Hindlimb muscle (tissue), 1 donor: ENCODE measurements at regions not wholly inside any gene's neighbourhood (a gene's known extent, or its start where the extent isn't known, plus 50 kb on each side); places are given as distances from the start of the nearest gene placed in this dataset.
"Not testable (repeated sequence)": the region's sequence is repeated elsewhere in the genome, so short reads cannot be mapped to it uniquely, and the experiment has no call there.

Source experiments
- DNase-seq: peaks from one replicate; pipeline ENCODE4 v3.0.0-alpha.2; 2013

DNA sequence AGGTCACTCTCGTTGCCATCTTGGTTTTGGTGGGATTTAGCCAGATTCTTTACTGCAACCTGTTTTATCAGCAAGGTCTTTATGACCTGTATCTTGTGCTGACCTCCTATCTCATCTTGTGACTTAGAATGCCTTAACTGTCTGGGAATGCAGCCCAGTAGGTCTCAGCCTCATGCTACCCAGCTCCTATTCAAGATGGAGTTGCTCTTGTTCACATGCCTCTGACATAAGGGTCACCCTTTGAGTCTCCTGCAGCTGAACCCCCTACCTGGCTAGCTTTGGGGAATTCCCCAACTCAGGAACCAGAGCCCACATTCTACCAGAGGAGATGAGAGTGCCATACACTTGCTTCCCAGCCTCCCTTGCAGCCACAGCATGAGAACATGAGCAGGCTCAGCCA lies 123.0 kb upstream of the ARHGEF3 start:
- DNase-seq: not testable (repeated sequence)

DNA sequence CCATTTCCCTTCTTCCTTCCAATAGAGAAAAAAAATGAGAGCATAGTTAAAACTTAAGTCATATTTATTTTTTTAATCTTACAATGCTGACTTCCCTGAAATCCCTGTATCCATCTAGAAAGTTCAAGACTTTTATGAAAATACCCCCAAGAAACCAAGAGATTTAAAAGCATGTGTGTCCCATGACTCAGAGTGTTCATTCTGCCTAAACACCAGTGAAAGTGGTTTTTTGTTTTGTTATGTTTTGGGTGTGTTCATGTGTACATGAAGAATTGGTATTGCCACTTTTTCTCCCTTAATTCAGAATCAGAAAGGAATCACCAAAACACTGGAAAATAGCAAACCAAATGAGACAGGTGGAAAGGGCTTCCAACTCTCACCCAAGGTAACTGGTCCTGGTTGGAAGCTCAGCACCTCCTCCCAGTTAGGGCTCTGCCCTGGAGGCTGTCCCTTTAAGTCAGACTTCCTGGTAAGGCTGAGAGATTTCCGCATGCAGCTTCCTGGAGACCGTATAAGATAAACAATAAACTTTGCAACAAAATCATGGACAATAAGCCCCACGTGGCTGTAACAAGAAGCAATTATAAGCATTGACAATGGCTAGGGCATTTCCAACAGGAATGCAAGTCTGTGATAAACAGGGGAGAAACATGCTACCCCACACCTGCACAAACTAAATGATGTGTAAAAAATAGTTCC lies 121.9 kb upstream of the ARHGEF3 start:
- DNase-seq: peak; percentile 72

DNA sequence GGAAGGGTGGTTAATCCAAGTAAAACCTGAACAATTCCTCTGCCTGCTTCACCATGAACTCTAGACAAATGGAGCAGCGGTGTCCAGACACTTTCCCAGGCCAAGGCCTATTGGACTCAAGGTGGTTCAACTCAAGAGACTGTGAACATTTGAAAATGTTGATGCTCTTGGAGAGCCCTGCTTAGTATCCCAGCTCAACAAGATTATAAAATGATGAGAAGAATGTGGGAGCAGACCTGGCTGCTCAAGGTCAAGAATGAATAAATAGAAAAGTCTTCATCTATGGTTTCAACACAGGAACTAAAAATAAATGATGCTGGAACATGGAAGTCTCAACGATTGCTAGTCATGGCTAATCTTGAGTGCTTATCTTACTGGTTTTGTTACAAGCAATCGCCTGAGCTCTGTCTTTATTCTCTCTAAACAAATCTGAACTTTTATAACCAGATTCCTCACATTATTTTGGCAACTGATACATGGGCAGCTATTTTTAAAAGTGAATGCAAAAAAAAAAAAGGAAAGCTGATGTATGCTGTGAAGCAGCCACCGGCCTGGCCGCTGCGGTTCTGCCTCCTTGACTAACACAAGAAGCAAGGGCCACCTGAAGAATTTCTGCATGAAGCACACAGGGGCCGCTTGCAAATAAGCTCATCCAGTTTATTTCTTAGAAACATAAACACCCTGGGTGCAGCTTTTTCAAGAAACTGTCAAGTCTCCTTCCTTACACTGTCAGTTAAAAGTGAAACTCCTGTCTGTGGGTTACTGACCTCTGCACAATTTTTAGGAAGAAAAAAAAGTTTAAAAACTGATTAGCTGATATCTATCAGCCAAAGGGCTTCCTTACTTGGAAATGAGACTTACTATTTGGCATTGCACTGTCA lies 120.1 kb upstream of the ARHGEF3 start:
- no peak for DNase-seq

DNA sequence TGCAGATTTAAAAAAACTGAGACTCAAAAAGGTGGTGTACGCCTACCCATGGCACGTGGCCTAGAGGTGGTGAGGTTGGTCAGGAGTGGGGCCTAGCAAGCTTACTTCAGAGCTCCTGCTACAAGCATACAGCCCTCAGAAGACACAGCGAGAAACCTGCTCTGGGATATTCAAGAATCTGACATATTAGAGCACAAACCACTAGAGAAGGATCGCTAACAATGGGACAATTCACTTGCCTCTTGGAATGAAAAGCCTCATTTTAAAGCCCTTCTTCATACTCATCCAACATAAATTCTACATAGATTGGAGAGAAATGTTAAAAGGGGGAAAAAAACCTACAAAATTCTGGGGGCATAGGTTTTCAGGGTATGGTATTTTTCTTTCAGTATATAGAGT lies 118.0 kb upstream of the ARHGEF3 start:
- no peak for DNase-seq

DNA sequence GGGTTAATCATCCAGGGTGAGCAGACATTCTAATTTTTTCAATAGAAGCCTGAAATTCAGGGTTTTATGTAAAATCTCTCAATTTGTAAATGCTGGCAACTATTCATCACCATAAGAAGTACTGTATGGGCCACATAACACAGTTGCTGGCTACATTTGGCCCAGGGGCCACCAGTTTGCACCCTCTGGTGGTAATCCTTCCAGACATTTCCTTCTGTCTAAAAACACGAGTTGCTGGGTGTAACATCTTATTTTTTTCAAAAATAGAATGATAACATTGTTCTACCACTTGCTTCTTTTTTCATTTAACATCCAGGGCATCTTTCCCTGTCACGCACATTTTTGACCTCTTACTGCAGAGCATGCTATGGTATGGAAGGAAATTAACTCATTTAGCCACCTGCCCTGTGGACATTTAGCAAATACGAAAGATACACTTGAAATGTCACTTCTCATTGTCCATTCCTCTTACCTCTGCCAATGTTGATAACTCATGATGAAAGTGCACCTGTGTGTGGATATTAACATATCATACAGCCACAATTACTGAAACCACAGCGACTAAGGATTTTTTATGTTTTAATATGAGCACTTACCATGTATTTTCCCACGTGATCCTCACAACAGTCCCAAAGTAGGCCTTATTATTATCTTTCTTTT lies 117.5 kb upstream of the ARHGEF3 start:
- no peak for DNase-seq

DNA sequence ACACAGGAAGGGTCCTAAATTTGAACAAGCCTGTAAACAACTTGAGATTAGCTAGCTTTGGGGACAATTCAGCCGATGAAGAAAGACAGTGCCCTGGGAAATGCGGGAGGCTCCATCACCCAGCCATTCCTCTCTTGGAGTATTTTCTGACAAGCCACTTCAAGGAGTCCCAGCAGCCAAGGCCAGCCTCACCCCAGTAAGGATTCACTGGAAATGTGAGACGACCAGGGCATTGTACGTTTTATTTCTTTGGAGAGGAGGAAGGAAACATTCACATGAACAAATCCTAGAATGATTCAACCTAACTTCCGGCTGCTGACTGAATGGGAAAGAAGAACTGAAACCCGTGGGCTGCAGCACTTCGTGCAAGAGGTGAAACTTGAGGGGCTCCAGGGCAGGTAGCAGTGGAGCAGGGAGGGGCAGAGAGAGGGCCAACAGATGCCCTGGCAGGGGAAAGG lies 116.4 kb upstream of the ARHGEF3 start:
- DNase-seq: no peak

DNA sequence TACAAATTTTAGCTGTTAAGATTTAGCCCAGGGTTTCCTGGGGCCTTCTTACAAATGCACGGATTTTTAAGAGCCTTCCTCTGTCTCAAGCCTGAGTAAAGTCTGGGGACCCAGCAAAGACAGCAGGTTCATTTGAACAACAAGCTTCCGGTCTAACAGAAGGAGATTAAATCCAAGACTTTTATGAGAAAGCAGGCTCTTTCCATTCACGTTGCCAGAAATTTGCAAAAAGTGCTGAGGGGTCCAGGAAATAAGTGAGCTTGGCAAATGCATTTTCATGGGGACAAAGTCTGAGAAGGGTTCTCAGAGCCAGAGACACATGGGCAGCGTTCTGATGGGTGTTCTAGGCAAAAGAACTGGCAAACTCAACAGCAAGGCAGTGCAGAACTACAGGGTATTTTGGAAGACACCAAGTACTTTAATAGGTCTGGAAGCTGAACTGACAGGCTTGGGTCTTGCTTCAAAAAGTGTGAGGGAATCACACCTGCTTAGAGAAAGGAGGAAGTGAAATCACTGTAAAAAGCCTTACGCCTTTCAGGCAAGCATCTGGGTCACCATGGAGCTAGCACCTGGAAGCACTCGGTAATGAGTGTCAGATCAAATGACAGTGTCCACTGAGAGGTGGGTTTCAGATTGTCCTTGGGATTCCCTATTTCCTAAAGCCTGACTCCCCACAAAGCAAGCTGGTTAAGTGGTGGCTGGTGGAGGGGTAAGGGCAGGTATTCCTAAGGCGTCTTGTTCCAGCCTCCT lies 115.8 kb upstream of the ARHGEF3 start:
- peak; percentile 50 for DNase-seq

DNA sequence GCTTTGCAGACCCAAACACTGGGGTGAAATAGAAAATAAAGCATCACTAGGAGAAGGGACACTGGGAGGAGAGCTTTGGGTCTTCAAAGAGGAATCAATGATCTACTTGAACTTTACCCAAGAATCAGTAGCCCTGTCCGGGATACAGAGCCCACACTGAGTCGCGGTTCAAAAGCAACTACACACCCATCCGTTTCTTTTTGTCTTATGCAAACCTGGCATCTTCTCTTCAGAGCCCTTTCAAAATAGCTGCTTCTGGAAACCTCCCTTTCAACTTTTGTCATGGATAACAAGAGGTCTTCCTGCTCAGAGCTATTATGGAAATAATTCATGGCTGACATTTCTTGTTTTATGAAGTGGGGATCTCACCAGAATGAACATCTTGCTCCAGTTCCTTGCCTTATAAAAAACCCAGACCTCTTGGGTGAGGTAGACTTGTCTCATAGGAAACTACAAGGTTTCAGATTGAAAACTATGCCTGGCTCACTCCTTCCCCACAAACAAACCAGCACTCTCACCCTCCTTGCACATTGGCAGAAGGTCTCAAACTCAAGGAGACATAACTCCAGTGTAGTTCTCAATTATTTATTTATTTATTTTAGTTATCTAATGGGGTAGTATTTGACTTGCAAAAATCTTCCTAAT lies 115.1 kb upstream of the ARHGEF3 start:
- DNase-seq: no peak

DNA sequence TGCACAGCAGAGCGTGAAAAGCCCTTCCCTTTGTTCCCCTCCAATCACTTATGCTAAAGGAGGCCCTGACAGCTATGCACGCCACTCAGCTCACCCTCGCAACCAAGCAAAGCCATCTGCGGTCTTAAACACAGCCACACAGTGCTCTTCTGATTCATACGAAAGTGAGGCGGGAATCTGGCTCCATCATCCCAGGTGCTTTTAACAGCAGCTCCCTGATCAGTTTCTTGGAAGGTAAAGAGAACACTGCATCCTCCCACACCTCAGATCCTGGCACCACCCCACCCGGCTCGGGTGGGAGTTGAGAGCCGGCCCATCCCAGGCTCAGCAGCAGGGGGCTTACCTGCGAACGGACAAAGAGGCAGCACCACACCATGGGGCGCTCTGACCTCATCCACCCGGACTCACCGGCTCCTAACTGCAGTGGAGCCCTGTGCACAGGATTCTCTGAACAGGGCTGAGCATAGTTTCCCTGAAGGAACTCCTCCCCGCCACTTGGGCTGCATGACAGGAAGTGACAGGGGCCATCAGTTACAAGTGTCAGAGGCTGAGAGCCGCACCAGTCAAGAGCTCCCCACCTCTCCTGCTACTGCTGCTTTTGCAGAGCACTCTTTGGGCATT lies 114.3 kb upstream of the ARHGEF3 start:
- no peak for DNase-seq

DNA sequence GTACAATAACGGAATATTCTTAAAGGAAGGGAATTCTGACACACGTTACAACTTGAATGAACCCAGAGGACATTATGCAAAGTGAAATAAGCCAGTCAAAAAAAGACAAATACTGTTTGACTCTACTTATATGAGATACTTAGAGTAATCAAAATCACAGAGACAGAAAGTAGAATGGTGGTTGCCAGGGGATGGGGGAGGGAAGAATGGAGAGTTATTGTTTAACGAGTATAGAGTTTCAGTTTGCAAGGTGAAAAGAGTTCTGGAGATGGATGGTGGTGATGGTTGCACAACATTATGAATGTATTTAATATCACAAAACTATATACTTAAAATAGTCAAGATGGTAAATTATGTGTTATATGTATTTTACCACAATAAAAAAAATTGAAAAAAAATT lies 112.9 kb upstream of the ARHGEF3 start:
- DNase-seq: no peak

DNA sequence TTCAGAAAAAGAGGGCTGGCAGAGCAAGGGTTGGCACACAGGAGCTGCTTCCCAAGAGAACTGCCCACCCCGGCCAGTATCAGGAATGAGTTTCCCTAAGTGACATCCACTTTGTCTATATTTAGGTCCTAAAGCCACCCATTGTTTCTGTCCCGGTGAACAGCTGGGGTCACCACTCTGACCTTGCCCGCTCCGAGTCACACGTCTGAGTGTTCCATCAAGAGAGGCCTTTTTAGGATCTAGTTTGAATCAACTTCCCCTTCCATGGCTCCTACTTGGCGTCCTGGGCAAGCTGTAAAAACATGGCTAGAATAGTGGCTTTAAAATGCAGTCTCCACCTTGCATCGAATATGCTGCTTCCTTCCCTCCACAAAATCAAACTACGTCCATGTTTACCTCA lies 109.6 kb upstream of the ARHGEF3 start:
- no peak for DNase-seq

DNA sequence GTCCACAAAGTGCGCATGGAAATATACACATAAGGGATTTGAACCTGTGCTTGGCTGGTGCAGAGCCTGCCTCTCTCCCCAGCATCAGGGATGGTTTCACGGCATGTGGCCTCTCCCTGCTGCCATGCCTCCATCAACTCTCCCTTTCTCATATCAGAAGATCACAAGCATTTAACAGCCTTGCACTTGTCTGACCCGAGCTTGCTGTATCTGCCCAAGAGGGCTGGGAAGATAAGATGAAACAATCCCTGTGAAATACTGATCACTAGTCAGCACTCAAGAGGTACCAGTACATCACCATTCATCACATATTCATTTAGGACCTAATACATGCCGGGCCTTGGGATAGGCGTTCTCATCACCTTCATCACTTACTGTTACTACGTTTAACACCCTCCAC lies 107.6 kb upstream of the ARHGEF3 start:
- DNase-seq: no peak

DNA sequence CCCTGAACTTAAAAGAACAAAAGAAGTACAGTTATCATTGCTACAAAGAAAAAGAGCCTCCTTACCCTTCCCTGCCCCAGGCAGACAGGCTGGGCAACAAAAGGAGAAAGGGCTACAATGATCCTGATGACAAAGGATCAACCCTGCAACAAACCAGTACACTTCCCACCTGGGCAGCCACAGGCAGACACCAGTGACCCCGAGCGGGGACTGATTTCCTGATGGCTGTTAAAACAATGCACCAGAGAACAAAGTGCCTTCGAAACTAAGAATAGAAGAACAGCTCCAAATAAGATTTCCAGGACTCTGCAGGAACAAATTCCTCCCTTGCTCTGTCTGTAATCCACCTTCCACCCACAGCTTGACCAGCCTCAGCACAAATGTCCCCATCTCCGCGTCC lies 106.3 kb upstream of the ARHGEF3 start:
- no peak for DNase-seq

DNA sequence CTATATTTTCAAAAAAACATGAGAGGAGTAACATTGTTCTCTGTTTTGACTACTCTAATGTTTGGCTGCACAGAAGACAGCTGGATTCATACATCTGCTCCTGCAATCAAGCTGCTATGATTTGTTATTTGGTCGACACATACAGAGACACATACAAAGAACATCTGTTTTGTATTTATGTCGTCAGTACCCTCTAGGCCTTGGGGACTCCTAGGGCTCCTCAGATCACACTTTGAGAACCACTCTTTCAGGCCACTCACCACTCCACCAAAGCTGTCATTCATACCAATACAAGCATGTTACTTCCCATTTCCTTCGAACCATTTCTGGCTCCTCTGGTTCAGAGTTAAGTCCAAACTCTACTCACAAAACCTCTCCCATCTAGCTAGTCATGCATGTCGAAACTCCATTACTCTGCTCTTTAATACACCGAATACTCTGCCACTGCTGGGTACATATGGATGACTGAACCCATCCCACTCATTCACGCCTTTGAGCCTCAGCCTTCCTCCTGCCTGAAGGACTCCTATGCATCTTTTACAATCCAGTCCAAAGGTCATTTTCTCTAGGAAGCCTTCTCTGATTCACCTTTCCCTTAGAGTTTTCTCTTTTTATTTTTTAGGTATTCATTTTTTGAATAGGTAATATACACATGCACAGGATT lies 102.9 kb upstream of the ARHGEF3 start:
- no peak for DNase-seq

DNA sequence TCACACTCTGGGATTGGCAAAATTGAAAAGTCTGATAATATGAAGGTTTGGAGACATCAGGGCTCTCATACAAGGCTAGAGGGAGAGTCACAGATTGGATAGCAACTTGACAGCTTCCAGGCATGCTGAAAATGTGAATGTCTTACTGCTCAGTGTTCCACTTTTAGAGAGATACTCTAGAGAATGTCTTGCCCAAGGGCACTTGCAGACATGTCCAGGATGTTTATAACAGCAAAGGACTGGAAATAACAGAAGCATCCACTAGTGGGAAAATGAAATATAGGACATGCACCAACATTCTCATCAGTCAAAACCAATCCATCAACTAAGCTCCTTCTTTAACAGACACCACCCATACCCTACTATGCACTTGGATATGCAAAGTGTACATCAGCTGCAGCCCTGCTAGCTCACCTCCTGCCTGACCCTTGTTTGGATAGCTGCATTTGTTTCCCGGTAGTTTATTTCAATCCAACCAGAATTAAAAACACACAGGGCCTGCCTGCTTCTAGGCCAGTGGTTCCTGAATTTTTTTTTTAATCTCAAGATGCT lies 101.6 kb upstream of the ARHGEF3 start:
- no peak for DNase-seq

DNA sequence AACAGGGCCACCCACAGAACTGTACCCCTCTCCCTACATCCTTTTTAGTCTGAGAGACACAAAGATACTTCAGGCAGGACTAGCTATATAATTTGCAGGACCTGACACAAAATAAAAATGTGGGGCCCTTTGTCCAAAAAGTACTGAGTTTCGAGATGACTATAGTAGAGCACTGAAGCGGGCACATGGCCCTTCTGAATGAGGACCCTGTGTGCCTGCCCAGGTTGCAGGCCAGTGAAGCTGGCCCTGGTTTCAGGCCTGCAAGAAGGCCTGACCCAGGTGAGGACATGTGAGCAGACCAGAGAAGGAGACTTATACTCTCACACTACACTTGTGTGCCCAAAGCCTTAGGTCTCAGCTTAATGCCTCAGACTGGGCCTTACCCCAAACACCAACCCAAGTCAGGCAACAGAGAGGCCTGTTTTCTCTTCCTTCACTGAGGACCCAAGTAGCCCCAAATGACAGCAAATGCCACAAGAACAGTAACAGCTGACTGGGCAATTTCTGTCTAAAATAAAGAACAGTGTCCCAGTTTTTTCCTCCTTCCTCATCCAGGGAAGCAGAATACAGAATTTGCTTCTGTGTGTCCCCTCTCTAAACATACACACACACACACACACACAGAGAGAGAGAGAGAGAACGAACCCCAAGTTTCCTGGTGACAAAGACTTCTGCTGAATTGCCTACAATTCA lies 100.9 kb upstream of the ARHGEF3 start:
- no peak for DNase-seq

DNA sequence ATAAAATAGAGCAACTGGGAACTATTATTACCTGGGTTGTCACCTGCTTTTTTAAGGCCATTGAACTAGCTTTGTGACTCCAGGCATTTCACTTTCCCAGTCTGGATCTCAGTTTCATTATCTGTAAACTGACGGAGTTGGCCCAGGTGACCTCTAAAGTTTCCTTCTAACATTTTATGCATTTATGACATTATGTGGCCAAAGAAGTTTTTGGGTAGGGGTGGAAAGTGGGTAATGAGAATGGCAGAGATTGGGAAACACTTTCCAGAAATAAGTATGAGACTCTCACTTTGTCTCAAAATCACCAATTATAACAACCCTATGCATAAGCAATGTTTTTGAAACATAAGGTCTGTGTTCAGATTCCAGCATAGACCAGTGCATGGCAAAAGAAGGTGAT lies 99.1 kb upstream of the ARHGEF3 start:
- no peak for DNase-seq

DNA sequence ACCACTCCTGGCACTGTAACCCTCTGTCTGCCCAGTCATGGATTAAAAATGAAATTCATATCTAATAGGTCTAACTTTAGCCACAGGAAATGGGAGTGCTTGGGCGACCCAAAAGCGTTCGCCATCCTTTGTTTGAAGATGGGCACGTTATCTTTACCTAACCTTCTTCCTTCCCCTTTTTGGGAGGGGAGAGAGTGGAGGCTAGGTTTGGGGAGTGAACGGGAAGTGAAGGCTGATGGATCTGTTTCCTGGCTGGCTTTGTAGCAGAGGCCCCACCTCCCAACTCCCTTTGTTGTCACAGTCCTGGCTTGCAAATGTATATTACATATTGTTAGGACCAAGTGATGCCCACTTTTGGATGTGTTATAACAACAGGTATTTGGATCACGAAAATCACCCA lies 98.1 kb upstream of the ARHGEF3 start:
- DNase-seq: no peak

DNA sequence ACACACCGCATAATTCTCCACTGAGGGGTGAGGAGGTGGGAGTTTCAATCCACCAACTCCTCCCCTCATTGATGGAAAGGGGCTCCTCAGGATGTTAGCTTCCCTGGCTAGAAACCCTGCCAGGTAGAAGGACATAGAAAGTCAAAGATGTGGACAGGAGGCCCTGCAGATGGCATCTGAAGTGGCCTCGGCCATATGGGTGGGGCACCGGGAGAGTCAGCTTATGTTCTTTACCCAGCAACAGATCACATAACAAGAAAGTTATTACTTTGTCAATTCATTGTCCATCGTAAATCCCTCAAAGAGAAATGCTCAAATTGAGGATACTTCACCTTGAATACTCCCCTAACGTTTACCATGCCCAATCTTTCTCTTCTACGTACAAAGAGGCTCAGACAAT lies 97.3 kb upstream of the ARHGEF3 start:
- no peak for DNase-seq

DNA sequence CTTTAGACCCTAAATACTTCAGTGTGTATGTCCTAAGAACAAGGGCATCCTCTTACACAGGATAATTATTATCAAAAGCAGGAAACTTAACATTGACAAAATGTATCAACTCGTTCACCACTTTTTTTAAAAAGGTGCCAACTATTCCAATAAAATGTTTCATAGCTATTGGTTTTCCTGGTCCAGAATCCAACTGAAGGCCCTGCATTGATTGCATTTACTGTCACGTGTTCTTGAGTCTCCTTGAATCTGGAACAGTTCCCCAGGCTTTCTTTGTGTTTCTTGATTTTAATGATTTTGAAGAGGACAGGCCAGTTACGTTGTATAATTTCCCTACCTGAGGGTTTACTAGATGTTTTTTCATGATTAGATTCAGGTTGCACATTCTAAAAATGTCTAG lies 94.6 kb upstream of the ARHGEF3 start:
- DNase-seq: no peak
